GM12878 (cell line): ENCODE measurements at regions not wholly inside any gene's neighbourhood (a gene's known extent, or its start where the extent isn't known, plus 50 kb on each side); places are given as distances from the start of the nearest gene placed in this dataset.

Experiments used
- EZH2 ChIP-seq: IDR thresholded peaks from 2 replicates; pipeline ENCODE4 v1.6.1; 2012; ENCODE audit warnings: low read depth, mild to moderate bottlenecking, control low read depth, inconsistent platforms, low read length, borderline replicate concordance; ENCODE audit not compliant: control insufficient read depth
- JUND ChIP-seq: IDR thresholded peaks from 2 replicates; pipeline ENCODE4 v1.6.1; 2012; ENCODE audit warnings: low read depth, mild to moderate bottlenecking, low read length, improper control_type of control experiment, moderate library complexity
- PAX8 ChIP-seq: fragments of 450-650 bp; IDR thresholded peaks from 2 replicates; pipeline ENCODE4 v1.6.1; 2017; ENCODE audit warnings: mild to moderate bottlenecking, moderate library complexity
- POLR2AphosphoS2 ChIP-seq: IDR thresholded peaks from 2 replicates; pipeline ENCODE4 v1.6.1; 2011; ENCODE audit warnings: low read depth, mild to moderate bottlenecking, low read length, improper control_type of control experiment, moderate library complexity
- SMC3 ChIP-seq: IDR thresholded peaks from 2 replicates; pipeline ENCODE4 v1.6.1; 2011; ENCODE audit warnings: low read length, improper control_type of control experiment, borderline replicate concordance
- ZZZ3 ChIP-seq: IDR thresholded peaks from 2 replicates; pipeline ENCODE4 v1.6.1; 2011; ENCODE audit warnings: low read depth; ENCODE audit not compliant: control insufficient read depth, insufficient read length
- TF ChIP-seq, protein P1 (sequence below), 3 experiments: IDR thresholded peaks in 2 of 3; conservative IDR thresholded peaks in 1 of 3; 2 replicates each; pipeline ENCODE4 v1.5.1; 2011; ENCODE audit warnings: low read depth in 3 of 3, low read length in 3 of 3, mild to moderate bottlenecking in 3 of 3, control low read depth in 2 of 3, moderate library complexity in 2 of 3, inconsistent platforms in 1 of 3, mixed read lengths in 1 of 3; ENCODE audit not compliant: control insufficient read depth in 2 of 3, insufficient read depth in 1 of 3; ENCODE audit errors: extremely low read depth in 1 of 3
- TF ChIP-seq, protein P2 (sequence below): fragments of 450-650 bp; IDR thresholded peaks from 2 replicates; pipeline ENCODE4 v1.6.1; 2017; ENCODE audit warnings: mild to moderate bottlenecking, moderate library complexity
- TF ChIP-seq, protein P3 (sequence below): fragments of 450-650 bp; IDR thresholded peaks from 2 replicates; pipeline ENCODE4 v1.6.1; 2018; ENCODE audit warnings: borderline replicate concordance, mild to moderate bottlenecking; ENCODE audit not compliant: partially characterized antibody

DNA sequence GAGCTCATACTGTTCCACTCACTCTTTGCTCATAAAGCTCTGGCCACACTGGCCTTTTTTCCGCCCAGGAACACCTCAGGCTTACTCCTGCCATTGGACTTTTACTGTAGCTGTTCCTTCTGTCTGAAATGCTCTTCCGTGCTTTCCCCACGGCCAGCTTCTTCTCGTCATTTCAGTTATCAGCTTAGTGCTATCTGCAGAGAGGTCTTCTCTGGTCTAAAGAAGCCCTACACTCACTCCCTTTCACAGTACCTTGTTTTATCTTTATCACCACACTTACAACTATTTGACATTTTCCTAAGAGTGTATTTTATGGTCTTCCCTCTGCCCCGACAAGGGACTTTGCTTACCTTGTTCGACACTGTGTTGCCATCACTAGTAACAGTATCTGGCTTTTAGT lies 388.1 kb upstream of the SPRED2 start:
- TF ChIP-seq PAX8 (no peak), POLR2AphosphoS2 (no peak), SMC3 (no peak), ZZZ3 (no peak), JUND (no peak), EZH2 (no peak)
- TF ChIP-seq, protein P1, sequence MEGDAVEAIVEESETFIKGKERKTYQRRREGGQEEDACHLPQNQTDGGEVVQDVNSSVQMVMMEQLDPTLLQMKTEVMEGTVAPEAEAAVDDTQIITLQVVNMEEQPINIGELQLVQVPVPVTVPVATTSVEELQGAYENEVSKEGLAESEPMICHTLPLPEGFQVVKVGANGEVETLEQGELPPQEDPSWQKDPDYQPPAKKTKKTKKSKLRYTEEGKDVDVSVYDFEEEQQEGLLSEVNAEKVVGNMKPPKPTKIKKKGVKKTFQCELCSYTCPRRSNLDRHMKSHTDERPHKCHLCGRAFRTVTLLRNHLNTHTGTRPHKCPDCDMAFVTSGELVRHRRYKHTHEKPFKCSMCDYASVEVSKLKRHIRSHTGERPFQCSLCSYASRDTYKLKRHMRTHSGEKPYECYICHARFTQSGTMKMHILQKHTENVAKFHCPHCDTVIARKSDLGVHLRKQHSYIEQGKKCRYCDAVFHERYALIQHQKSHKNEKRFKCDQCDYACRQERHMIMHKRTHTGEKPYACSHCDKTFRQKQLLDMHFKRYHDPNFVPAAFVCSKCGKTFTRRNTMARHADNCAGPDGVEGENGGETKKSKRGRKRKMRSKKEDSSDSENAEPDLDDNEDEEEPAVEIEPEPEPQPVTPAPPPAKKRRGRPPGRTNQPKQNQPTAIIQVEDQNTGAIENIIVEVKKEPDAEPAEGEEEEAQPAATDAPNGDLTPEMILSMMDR (IDR thresholded peaks at IDR 0.05 in 2 of 3, conservative IDR thresholded peaks at IDR 0.05 in 1 of 3; ENCODE audit: control insufficient read depth in 2 of 3, extremely low read depth in 1 of 3, insufficient read depth in 1 of 3, low read depth in 3 of 3, low read length in 3 of 3) = no peak
- TF ChIP-seq, protein P2, sequence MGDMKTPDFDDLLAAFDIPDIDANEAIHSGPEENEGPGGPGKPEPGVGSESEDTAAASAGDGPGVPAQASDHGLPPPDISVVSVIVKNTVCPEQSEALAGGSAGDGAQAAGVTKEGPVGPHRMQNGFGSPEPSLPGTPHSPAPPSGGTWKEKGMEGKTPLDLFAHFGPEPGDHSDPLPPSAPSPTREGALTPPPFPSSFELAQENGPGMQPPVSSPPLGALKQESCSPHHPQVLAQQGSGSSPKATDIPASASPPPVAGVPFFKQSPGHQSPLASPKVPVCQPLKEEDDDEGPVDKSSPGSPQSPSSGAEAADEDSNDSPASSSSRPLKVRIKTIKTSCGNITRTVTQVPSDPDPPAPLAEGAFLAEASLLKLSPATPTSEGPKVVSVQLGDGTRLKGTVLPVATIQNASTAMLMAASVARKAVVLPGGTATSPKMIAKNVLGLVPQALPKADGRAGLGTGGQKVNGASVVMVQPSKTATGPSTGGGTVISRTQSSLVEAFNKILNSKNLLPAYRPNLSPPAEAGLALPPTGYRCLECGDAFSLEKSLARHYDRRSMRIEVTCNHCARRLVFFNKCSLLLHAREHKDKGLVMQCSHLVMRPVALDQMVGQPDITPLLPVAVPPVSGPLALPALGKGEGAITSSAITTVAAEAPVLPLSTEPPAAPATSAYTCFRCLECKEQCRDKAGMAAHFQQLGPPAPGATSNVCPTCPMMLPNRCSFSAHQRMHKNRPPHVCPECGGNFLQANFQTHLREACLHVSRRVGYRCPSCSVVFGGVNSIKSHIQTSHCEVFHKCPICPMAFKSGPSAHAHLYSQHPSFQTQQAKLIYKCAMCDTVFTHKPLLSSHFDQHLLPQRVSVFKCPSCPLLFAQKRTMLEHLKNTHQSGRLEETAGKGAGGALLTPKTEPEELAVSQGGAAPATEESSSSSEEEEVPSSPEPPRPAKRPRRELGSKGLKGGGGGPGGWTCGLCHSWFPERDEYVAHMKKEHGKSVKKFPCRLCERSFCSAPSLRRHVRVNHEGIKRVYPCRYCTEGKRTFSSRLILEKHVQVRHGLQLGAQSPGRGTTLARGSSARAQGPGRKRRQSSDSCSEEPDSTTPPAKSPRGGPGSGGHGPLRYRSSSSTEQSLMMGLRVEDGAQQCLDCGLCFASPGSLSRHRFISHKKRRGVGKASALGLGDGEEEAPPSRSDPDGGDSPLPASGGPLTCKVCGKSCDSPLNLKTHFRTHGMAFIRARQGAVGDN = no peak
- TF ChIP-seq, protein P3, sequence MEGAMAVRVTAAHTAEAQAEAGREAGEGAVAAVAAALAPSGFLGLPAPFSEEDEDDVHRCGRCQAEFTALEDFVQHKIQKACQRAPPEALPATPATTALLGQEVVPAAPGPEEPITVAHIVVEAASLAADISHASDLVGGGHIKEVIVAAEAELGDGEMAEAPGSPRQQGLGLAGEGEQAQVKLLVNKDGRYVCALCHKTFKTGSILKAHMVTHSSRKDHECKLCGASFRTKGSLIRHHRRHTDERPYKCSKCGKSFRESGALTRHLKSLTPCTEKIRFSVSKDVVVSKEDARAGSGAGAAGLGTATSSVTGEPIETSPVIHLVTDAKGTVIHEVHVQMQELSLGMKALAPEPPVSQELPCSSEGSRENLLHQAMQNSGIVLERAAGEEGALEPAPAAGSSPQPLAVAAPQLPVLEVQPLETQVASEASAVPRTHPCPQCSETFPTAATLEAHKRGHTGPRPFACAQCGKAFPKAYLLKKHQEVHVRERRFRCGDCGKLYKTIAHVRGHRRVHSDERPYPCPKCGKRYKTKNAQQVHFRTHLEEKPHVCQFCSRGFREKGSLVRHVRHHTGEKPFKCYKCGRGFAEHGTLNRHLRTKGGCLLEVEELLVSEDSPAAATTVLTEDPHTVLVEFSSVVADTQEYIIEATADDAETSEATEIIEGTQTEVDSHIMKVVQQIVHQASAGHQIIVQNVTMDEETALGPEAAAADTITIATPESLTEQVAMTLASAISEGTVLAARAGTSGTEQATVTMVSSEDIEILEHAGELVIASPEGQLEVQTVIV = no peak
